Urinary bladder (tissue), 3 donors: ENCODE measurements at regions not wholly inside any gene's neighbourhood (a gene's known extent, or its start where the extent isn't known, plus 50 kb on each side); places are given as distances from the start of the nearest gene placed in this dataset.

Experiments used
- DNase-seq: peaks from one replicate; pipeline ENCODE4 v3.0.0-alpha.2; 2015; ENCODE audit errors: extremely low spot score
- H3K27ac ChIP-seq: one replicate; pipeline ENCODE4 v1.5.1; 2013; ENCODE audit warnings: low read depth, mild to moderate bottlenecking, moderate library complexity
- H3K36me3 ChIP-seq: one replicate; pipeline ENCODE4 v1.6.1; 2013; ENCODE audit warnings: mild to moderate bottlenecking, moderate library complexity; ENCODE audit not compliant: insufficient read depth
- H3K4me1 ChIP-seq: one replicate; pipeline ENCODE4 v1.6.1; 2013; ENCODE audit warnings: mild to moderate bottlenecking, moderate library complexity; ENCODE audit not compliant: insufficient read depth
- H3K4me3 ChIP-seq: one replicate; pipeline ENCODE4 v1.5.1; 2013; ENCODE audit warnings: low read depth, low read length
- WGBS: extraction: QIAGEN DNeasy Blood & Tissue Kit; methylation state at CpG from one replicate; pipeline ENCODE4 v1.1.7; 2013; 5-methylcytosine and 5-hydroxymethylcytosine counted together
- donor health status: healthy with polysubstance abuse.
- donor health status: healthy.

- WGBS: 27% methylated on average over 1 of the region's 1 CpG
- Histone ChIP-seq H3K36me3 (no peaks in the 10 kb centered on the region), H3K27ac (no peak overlapping the region), H3K4me3 (no peak overlapping the region), H3K4me1 (no peaks in the 10 kb centered on the region)
- DNase-seq: no peak
Measured at GRCh38 chr3:83193526-83193925, 1432.1 kb upstream of the GBE1 start.

GRCh38 chr3:83189634-83190033 lies 1428.2 kb upstream of the GBE1 start:
- H3K4me3 ChIP-seq: no peak overlapping the region
- H3K27ac ChIP-seq: no peak overlapping the region
- no peaks in the 10 kb centered on the region for H3K4me1 ChIP-seq
- DNase-seq: no peak
- no peaks in the 10 kb centered on the region for H3K36me3 ChIP-seq

GRCh38 chr3:83169473-83169872 lies 1408.0 kb upstream of the GBE1 start:
- H3K4me3 ChIP-seq: no peak overlapping the region
- no peaks in the 10 kb centered on the region for H3K36me3 ChIP-seq
- no peak overlapping the region for H3K27ac ChIP-seq
- no peaks in the 10 kb centered on the region for H3K4me1 ChIP-seq
- 84% methylated on average over 1 of the region's 1 CpG for WGBS
- no peak for DNase-seq

- WGBS: 55% methylated on average over 2 of the region's 2 CpGs
- Histone ChIP-seq H3K4me1 (no peaks in the 10 kb centered on the region), H3K27ac (no peak overlapping the region), H3K4me3 (no peak overlapping the region), H3K36me3 (no peaks in the 10 kb centered on the region)
- no peak for DNase-seq
Measured at GRCh38 chr3:83150896-83151295, 1389.5 kb upstream of the GBE1 start.

GRCh38 chr3:83140983-83141382 lies 1379.5 kb upstream of the GBE1 start:
- 71% methylated on average over 2 of the region's 2 CpGs for WGBS
- DNase-seq: no peak

GRCh38 chr3:83131236-83131635 lies 1369.8 kb upstream of the GBE1 start:
- Histone ChIP-seq H3K4me3 (no peak overlapping the region), H3K36me3 (no peaks in the 10 kb centered on the region), H3K4me1 (no peaks in the 10 kb centered on the region), H3K27ac (no peak overlapping the region)
- WGBS: 67% methylated on average over 5 of the region's 5 CpGs
- DNase-seq: no peak

More at GRCh38 chr3:83140983-83141382, 1379.5 kb upstream of the GBE1 start:
- Histone ChIP-seq H3K4me1 (no peaks in the 10 kb centered on the region), H3K36me3 (no peaks in the 10 kb centered on the region), H3K4me3 (no peak overlapping the region), H3K27ac (no peak overlapping the region)

- Histone ChIP-seq H3K27ac (no peak overlapping the region), H3K4me1 (no peaks in the 10 kb centered on the region), H3K36me3 (no peaks in the 10 kb centered on the region), H3K4me3 (no peak overlapping the region)
- 77% methylated on average over 2 of the region's 2 CpGs for WGBS
- DNase-seq: no peak
Measured at GRCh38 chr3:83122774-83123350, 1361.4 kb upstream of the GBE1 start.

GRCh38 chr3:83093222-83093572 lies 1331.8 kb upstream of the GBE1 start:
- no peak overlapping the region for H3K27ac ChIP-seq

GRCh38 chr3:83092521-83093221 lies 1331.2 kb upstream of the GBE1 start:
- Histone ChIP-seq H3K27ac (no peak overlapping the region), H3K4me1 (no peaks in the 10 kb centered on the region), H3K4me3 (no peak overlapping the region), H3K36me3 (no peaks in the 10 kb centered on the region)
- 75% methylated on average over 2 of the region's 2 CpGs for WGBS
- no peak for DNase-seq

More at GRCh38 chr3:83093222-83093572, 1331.8 kb upstream of the GBE1 start:
- no peak overlapping the region for H3K4me3 ChIP-seq
- no peaks in the 10 kb centered on the region for H3K36me3 ChIP-seq
- 58% methylated on average over 4 of the region's 4 CpGs for WGBS
- no peaks in the 10 kb centered on the region for H3K4me1 ChIP-seq
- no peak for DNase-seq

- Histone ChIP-seq H3K4me1 (no peaks in the 10 kb centered on the region), H3K36me3 (no peaks in the 10 kb centered on the region), H3K27ac (no peak overlapping the region), H3K4me3 (no peak overlapping the region)
- WGBS: 75% methylated on average over 6 of the region's 6 CpGs
- DNase-seq: no peak
Measured at GRCh38 chr3:83076041-83076440, 1314.6 kb upstream of the GBE1 start.

GRCh38 chr3:83074485-83074884 lies 1313.0 kb upstream of the GBE1 start:
- H3K4me3 ChIP-seq: no peak overlapping the region
- DNase-seq: no peak
- H3K27ac ChIP-seq: no peak overlapping the region
- no peaks in the 10 kb centered on the region for H3K36me3 ChIP-seq
- no peaks in the 10 kb centered on the region for H3K4me1 ChIP-seq

- Histone ChIP-seq H3K4me3 (no peak overlapping the region), H3K4me1 (no peaks in the 10 kb centered on the region), H3K27ac (no peak overlapping the region), H3K36me3 (no peaks in the 10 kb centered on the region)
- DNase-seq: no peak
- 80% methylated on average over 2 of the region's 2 CpGs for WGBS
Measured at GRCh38 chr3:83065851-83066460, 1304.5 kb upstream of the GBE1 start.

GRCh38 chr3:83063446-83063845 lies 1302.0 kb upstream of the GBE1 start:
- H3K4me1 ChIP-seq: no peaks in the 10 kb centered on the region
- H3K27ac ChIP-seq: no peak overlapping the region
- WGBS: 64% methylated on average over 2 of the region's 2 CpGs
- H3K4me3 ChIP-seq: no peak overlapping the region
- DNase-seq: no peak
- H3K36me3 ChIP-seq: no peaks in the 10 kb centered on the region

- no peaks in the 10 kb centered on the region for H3K36me3 ChIP-seq
- H3K4me1 ChIP-seq: no peaks in the 10 kb centered on the region
- no peak for DNase-seq
- 53% methylated on average over 2 of the region's 2 CpGs for WGBS
- H3K27ac ChIP-seq: no peak overlapping the region
- H3K4me3 ChIP-seq: no peak overlapping the region
Measured at GRCh38 chr3:83048556-83048955, 1287.1 kb upstream of the GBE1 start.
